HCT116 (cell line): ENCODE measurements at regions not wholly inside any gene's neighbourhood (a gene's known extent, or its start where the extent isn't known, plus 50 kb on each side); places are given as distances from the start of the nearest gene placed in this dataset.

Source experiments
- ATAC-seq: fragments of 200-7000 bp; cut with Tn5 transposase; 2 replicates; pipeline ENCODE4 v1.9.1; 2020; ENCODE audit warnings: mild to moderate bottlenecking, moderate library complexity
- BruUV-seq: library from RNA; stranded (reverse); fragments of 400-500 nt; replicated peaks from 2 replicates; lab custom pipeline; 2021; lab: Mats Ljungman, UMichigan
- CTCF ChIA-PET: fragments of 300-600 bp; sonication (Branson Sonifier 250); formaldehyde crosslinking; loops from one replicate; lab custom pipeline; 2021; ENCODE audit warnings: antibody characterized with exemption; lab: Charles Lee
- POLR2A ChIA-PET: fragments of 300-600, 350-600 bp; sonication (Branson Sonifier 250); formaldehyde crosslinking; loops from one replicate; lab custom pipeline; 2021; ENCODE audit warnings: antibody characterized with exemption; lab: Charles Lee
- RAD21 ChIA-PET, 2 experiments: fragments of 300-600 bp; sonication (Branson Sonifier 250); formaldehyde crosslinking; loops; one replicate each; lab custom pipeline; 2023; ENCODE audit warnings: low total read pairs in 2 of 2; ENCODE audit not compliant: uncharacterized antibody in 2 of 2, unreplicated experiment in 2 of 2, low non-redundant PET in 1 of 2; lab: Charles Lee
- DNase-seq: peaks from one replicate; pipeline ENCODE4 v3.0.0-alpha.2; 2010; ENCODE audit warnings: low read depth, low spot score
- H2AFZ ChIP-seq: fragments of 200-600 bp; shearing (Covaris generic), sonication (generic); 2 replicates; pipeline ENCODE4 v1.6.1; 2017; ENCODE audit warnings: low read depth, mixed run types, mixed read lengths, antibody characterized with exemption, low read length; ENCODE audit not compliant: poor library complexity, severe bottlenecking
- H3K27ac ChIP-seq: 2 replicates; pipeline ENCODE4 v1.5.1; 2012; ENCODE audit warnings: low read depth, low read length
- H3K27me3 ChIP-seq: fragments of 200-600 bp; sonication (generic); 2 replicates; pipeline ENCODE4 v1.6.1; 2016; ENCODE audit warnings: mixed run types, low read length, mixed read lengths; ENCODE audit not compliant: insufficient read depth
- H3K36me3 ChIP-seq, 2 experiments: fragments of 200-500 bp in 1 of 2; fragments of 200-600 bp in 1 of 2; sonication (Bioruptor generic) in 1 of 2; sonication (generic) in 1 of 2; 2 replicates each; pipeline versions ENCODE4 v1.5.1 to v1.6.1; 2014 to 2016; ENCODE audit warnings: low read length in 2 of 2, inconsistent platforms in 1 of 2, mixed read lengths in 1 of 2, mixed run types in 1 of 2; ENCODE audit not compliant: insufficient read depth in 2 of 2, control insufficient read depth in 1 of 2
- H3K4me1 ChIP-seq, 2 experiments: fragments of 200-600 bp in 1 of 2; sonication (generic) in 1 of 2; 2 replicates each; pipeline versions ENCODE4 v1.5.1 to v1.6.1; 2012 to 2017; ENCODE audit warnings: low read length in 2 of 2, inconsistent platforms in 1 of 2, mild to moderate bottlenecking in 1 of 2, mixed read lengths in 1 of 2, mixed run types in 1 of 2, moderate library complexity in 1 of 2; ENCODE audit not compliant: insufficient read depth in 2 of 2, control insufficient read depth in 1 of 2
- H3K4me2 ChIP-seq: fragments of 200-600 bp; sonication (generic); 2 replicates; pipeline ENCODE4 v1.6.1; 2017; ENCODE audit warnings: mixed run types, low read length, mixed read lengths
- H3K4me3 ChIP-seq, 2 experiments: fragments of 200-600 bp in 1 of 2; sonication (generic) in 1 of 2; replicated peaks in 1 of 2; 2 replicates each; pipeline ENCODE4 v1.5.1; 2011 to 2016; ENCODE audit warnings: low read length in 2 of 2, control low read depth in 1 of 2, low read depth in 1 of 2, mild to moderate bottlenecking in 1 of 2, mixed read lengths in 1 of 2, mixed run types in 1 of 2
- H3K79me2 ChIP-seq: fragments of 200-600 bp; sonication (generic); 2 replicates; pipeline ENCODE4 v1.6.1; 2017; ENCODE audit warnings: mild to moderate bottlenecking, mixed run types, low read length, moderate library complexity, mixed read lengths; ENCODE audit not compliant: insufficient read depth
- H3K9ac ChIP-seq: fragments of 200-600 bp; sonication (generic); 2 replicates; pipeline ENCODE4 v1.6.1; 2016; ENCODE audit warnings: low read length, mixed read lengths
- H3K9me2 ChIP-seq: fragments of 200-600 bp; sonication (generic), shearing (Covaris generic); 2 replicates; pipeline ENCODE4 v1.6.1; 2017; ENCODE audit warnings: mixed run types, mild to moderate bottlenecking, moderate library complexity; ENCODE audit not compliant: insufficient read depth
- H3K9me3 ChIP-seq, 2 experiments: fragments of 200-500 bp in 1 of 2; fragments of 200-600 bp in 1 of 2; sonication (Bioruptor generic) in 1 of 2; sonication (generic) in 1 of 2; 2 replicates each; pipeline ENCODE4 v1.6.1; 2014 to 2017; ENCODE audit warnings: low read length in 2 of 2, mixed read lengths in 2 of 2, inconsistent platforms in 1 of 2, low read depth in 1 of 2, mild to moderate bottlenecking in 1 of 2, mixed run types in 1 of 2, moderate library complexity in 1 of 2; ENCODE audit not compliant: control insufficient read depth in 1 of 2, insufficient read depth in 1 of 2
- H4K20me1 ChIP-seq: fragments of 200-600 bp; sonication (generic), shearing (Covaris generic); 2 replicates; pipeline ENCODE4 v1.6.1; 2017; ENCODE audit warnings: mixed run types, mild to moderate bottlenecking, moderate library complexity; ENCODE audit not compliant: insufficient read depth
- ATF3 ChIP-seq: IDR thresholded peaks from 2 replicates; pipeline ENCODE4 v1.6.1; 2012
- CBX3 ChIP-seq: IDR thresholded peaks from 2 replicates; pipeline ENCODE4 v1.6.1; 2012; ENCODE audit warnings: low read depth
- CEBPB ChIP-seq: IDR thresholded peaks from 2 replicates; pipeline ENCODE4 v1.6.1; 2012; ENCODE audit warnings: low read depth
- EGR1 ChIP-seq: IDR thresholded peaks from 2 replicates; pipeline ENCODE4 v1.6.1; 2012; ENCODE audit warnings: low read depth
- ELF1 ChIP-seq: IDR thresholded peaks from 2 replicates; pipeline ENCODE4 v1.6.1; 2012; ENCODE audit warnings: low read depth, borderline replicate concordance
- EZH2 ChIP-seq: fragments of 200-600 bp; sonication (generic); IDR thresholded peaks from 2 replicates; pipeline ENCODE4 v1.6.1; 2017; ENCODE audit warnings: antibody characterized with exemption, mixed run types
- EZH2phosphoT487 ChIP-seq: fragments of 200-600 bp; IDR thresholded peaks from 2 replicates; pipeline ENCODE4 v1.6.1; 2018; ENCODE audit warnings: antibody characterized with exemption, borderline replicate concordance
- FOSL1 ChIP-seq: IDR thresholded peaks from 2 replicates; pipeline ENCODE4 v1.6.1; 2012; ENCODE audit warnings: low read depth
- JUND ChIP-seq: IDR thresholded peaks from 2 replicates; pipeline ENCODE4 v1.6.1; 2012
- POLR2A ChIP-seq: IDR thresholded peaks from 2 replicates; pipeline ENCODE4 v1.7.0; 2011; ENCODE audit warnings: borderline replicate concordance; ENCODE audit not compliant: insufficient read depth, insufficient read length; ENCODE audit errors: extremely low read depth
- POLR2AphosphoS5 ChIP-seq: IDR thresholded peaks from 2 replicates; pipeline ENCODE4 v1.6.1; 2011; ENCODE audit warnings: mild to moderate bottlenecking, low read depth, low read length, moderate library complexity
- RAD21 ChIP-seq: IDR thresholded peaks from 2 replicates; pipeline ENCODE4 v1.6.1; 2012; ENCODE audit warnings: low read depth, mild to moderate bottlenecking
- SIN3A ChIP-seq: IDR thresholded peaks from 2 replicates; pipeline ENCODE4 v1.6.1; 2012; ENCODE audit warnings: low read depth
- SRF ChIP-seq: IDR thresholded peaks from 2 replicates; pipeline ENCODE4 v1.6.1; 2012; ENCODE audit warnings: low read depth
- TCF7L2 ChIP-seq: IDR thresholded peaks from 2 replicates; pipeline ENCODE4 v1.7.0; 2011; ENCODE audit warnings: borderline replicate concordance, inconsistent platforms; ENCODE audit not compliant: insufficient read depth, insufficient read length; ENCODE audit errors: extremely low read depth
- YY1 ChIP-seq: IDR thresholded peaks from 2 replicates; pipeline ENCODE4 v1.6.1; 2011; ENCODE audit warnings: low read length, low read depth, moderate library complexity, mild to moderate bottlenecking; ENCODE audit not compliant: insufficient replicate concordance; ENCODE audit errors: extremely low read depth
- ZFX ChIP-seq: fragments of 450-650 bp; IDR thresholded peaks from 2 replicates; pipeline ENCODE4 v1.6.1; 2017
- ZNF274 ChIP-seq: fragments of 200-500 bp; sonication (Bioruptor generic); IDR thresholded peaks from 2 replicates; pipeline ENCODE4 v1.6.1; 2014; ENCODE audit warnings: mild to moderate bottlenecking, low read depth, low read length, inconsistent platforms
- intact Hi-C: fragments of 100-400 bp; cut with micrococcal nuclease; formaldehyde crosslinking; loops from 2 replicates; pipeline ENCODE4 v1.10.0; 2022
- TF ChIP-seq, protein P1 (sequence below): IDR thresholded peaks from 2 replicates; pipeline ENCODE4 v1.6.1; 2012; ENCODE audit warnings: low read depth
- TF ChIP-seq, protein P2 (sequence below): IDR thresholded peaks from 2 replicates; pipeline ENCODE4 v1.6.1; 2011; ENCODE audit warnings: mild to moderate bottlenecking, low read length, moderate library complexity; ENCODE audit not compliant: insufficient replicate concordance; ENCODE audit errors: extremely low read depth

DNA sequence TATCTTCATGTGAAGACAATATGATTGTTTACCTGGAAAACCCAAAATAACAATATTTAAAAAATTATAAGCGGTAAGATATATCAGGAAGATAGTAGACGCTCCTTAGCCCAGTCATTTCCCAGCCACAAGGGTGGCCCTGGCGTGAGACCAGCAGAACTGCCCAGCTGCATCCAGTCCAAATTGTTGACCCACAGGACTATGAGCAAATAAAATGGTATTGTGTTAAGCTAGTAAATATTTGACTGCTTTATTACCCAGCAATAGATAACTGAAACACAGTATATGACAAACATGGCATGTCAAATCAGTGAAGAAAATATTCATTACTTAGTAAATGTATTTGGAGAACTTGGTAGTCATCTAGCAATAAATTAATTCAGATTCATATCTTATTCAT, 294.3 kb upstream of the SPAG17 start:
- H3K9me2 ChIP-seq, result no peaks in the 10 kb centered on the region
- ATAC-seq (no peak), DNase-seq (no peak)
- CTCF ChIA-PET, result no interaction called here
- no peak overlapping the region for H3K27ac ChIP-seq
- H3K9me3 ChIP-seq, result peaks cover 0 to 8% of the 10 kb centered on the region in 2 experiments; a peak in 3 of 4 replicates
- no peaks in the 10 kb centered on the region for H4K20me1 ChIP-seq
- no peak overlapping the region for H2AFZ ChIP-seq
- H3K79me2 ChIP-seq, result no peaks in the 10 kb centered on the region
- TF ChIP-seq, protein P1, sequence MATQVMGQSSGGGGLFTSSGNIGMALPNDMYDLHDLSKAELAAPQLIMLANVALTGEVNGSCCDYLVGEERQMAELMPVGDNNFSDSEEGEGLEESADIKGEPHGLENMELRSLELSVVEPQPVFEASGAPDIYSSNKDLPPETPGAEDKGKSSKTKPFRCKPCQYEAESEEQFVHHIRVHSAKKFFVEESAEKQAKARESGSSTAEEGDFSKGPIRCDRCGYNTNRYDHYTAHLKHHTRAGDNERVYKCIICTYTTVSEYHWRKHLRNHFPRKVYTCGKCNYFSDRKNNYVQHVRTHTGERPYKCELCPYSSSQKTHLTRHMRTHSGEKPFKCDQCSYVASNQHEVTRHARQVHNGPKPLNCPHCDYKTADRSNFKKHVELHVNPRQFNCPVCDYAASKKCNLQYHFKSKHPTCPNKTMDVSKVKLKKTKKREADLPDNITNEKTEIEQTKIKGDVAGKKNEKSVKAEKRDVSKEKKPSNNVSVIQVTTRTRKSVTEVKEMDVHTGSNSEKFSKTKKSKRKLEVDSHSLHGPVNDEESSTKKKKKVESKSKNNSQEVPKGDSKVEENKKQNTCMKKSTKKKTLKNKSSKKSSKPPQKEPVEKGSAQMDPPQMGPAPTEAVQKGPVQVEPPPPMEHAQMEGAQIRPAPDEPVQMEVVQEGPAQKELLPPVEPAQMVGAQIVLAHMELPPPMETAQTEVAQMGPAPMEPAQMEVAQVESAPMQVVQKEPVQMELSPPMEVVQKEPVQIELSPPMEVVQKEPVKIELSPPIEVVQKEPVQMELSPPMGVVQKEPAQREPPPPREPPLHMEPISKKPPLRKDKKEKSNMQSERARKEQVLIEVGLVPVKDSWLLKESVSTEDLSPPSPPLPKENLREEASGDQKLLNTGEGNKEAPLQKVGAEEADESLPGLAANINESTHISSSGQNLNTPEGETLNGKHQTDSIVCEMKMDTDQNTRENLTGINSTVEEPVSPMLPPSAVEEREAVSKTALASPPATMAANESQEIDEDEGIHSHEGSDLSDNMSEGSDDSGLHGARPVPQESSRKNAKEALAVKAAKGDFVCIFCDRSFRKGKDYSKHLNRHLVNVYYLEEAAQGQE, result no peak
- TF ChIP-seq CEBPB, result no peak
- no peak for TF ChIP-seq POLR2AphosphoS5
- no peak for TF ChIP-seq JUND
- TF ChIP-seq RAD21, result no peak
- TF ChIP-seq YY1, result no peak
- no peak for TF ChIP-seq FOSL1
- no peak for TF ChIP-seq ZNF274
- no peak for TF ChIP-seq POLR2A
- TF ChIP-seq ELF1, result no peak
- TF ChIP-seq EZH2, result no peak
- no peak for TF ChIP-seq EZH2phosphoT487
- no peak for TF ChIP-seq ZFX
- no peak for TF ChIP-seq EGR1
- TF ChIP-seq SIN3A, result no peak
- TF ChIP-seq, protein P2, sequence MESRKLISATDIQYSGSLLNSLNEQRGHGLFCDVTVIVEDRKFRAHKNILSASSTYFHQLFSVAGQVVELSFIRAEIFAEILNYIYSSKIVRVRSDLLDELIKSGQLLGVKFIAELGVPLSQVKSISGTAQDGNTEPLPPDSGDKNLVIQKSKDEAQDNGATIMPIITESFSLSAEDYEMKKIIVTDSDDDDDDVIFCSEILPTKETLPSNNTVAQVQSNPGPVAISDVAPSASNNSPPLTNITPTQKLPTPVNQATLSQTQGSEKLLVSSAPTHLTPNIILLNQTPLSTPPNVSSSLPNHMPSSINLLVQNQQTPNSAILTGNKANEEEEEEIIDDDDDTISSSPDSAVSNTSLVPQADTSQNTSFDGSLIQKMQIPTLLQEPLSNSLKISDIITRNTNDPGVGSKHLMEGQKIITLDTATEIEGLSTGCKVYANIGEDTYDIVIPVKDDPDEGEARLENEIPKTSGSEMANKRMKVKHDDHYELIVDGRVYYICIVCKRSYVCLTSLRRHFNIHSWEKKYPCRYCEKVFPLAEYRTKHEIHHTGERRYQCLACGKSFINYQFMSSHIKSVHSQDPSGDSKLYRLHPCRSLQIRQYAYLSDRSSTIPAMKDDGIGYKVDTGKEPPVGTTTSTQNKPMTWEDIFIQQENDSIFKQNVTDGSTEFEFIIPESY, result no peak
- TF ChIP-seq CBX3, result no peak
- TF ChIP-seq TCF7L2, result no peak
- TF ChIP-seq ATF3, result no peak
- no peak for TF ChIP-seq SRF
- RAD21 ChIA-PET, result no interaction called here
- no peaks in the 10 kb centered on the region for H3K27me3 ChIP-seq
- intact Hi-C loops, result no loop called here
- POLR2A ChIA-PET, result no interaction called here
- no peaks in the 10 kb centered on the region for H3K4me1 ChIP-seq
- no peaks in the 10 kb centered on the region for H3K36me3 ChIP-seq
- no peak overlapping the region for H3K9ac ChIP-seq
- BruUV-seq, result no TSS peak
- no peak overlapping the region for H3K4me2 ChIP-seq
- no peak overlapping the region for H3K4me3 ChIP-seq
